ENCODE measurements at regions not wholly inside any gene's neighbourhood (a gene's known extent, or its start where the extent isn't known, plus 50 kb on each side); places are given as distances from the start of the nearest gene placed in this dataset.
"Not testable (repeated sequence)": the region's sequence is repeated elsewhere in the genome, so short reads cannot be mapped to it uniquely, and the experiment has no call there.

- in situ Hi-C loops (cut with HindIII; ENCODE audit: low pct_unique_long_range_greater_than_20kb, low sequenced_read_pairs) = no loop called here
- DNase-seq (ENCODE audit: low read depth in 1 of 2, low spot score in 1 of 2) = no peak
- TF ChIP-seq JUND (IDR thresholded peaks at IDR 0.05; ENCODE audit: low read depth) = no peak
Measured at GRCh38 chr1:78263459-78263858, 217.7 kb downstream of the GIPC2 start.

- DNase-seq (ENCODE audit: low read depth in 1 of 2, low spot score in 1 of 2) = no peak
- TF ChIP-seq JUND (IDR thresholded peaks at IDR 0.05; ENCODE audit: low read depth) = no peak
- in situ Hi-C loops (cut with HindIII; ENCODE audit: low pct_unique_long_range_greater_than_20kb, low sequenced_read_pairs) = no loop called here
Measured at GRCh38 chr1:78263946-78264345, 218.2 kb downstream of the GIPC2 start.

- no peak for DNase-seq (ENCODE audit: low read depth in 1 of 2, low spot score in 1 of 2)
- TF ChIP-seq JUND (IDR thresholded peaks at IDR 0.05; ENCODE audit: low read depth) = no peak
- in situ Hi-C loops (cut with HindIII; ENCODE audit: low pct_unique_long_range_greater_than_20kb, low sequenced_read_pairs) = no loop called here
Measured at GRCh38 chr1:78267513-78268218, 221.9 kb downstream of the GIPC2 start.

- DNase-seq (ENCODE audit: low read depth in 1 of 2, low spot score in 1 of 2) = no peak
- in situ Hi-C loops (cut with HindIII; ENCODE audit: low pct_unique_long_range_greater_than_20kb, low sequenced_read_pairs) = no loop called here
- TF ChIP-seq JUND (IDR thresholded peaks at IDR 0.05; ENCODE audit: low read depth) = no peak
Measured at GRCh38 chr1:78269591-78269990, 221.2 kb upstream of the PTGFR start.

- in situ Hi-C loops (cut with HindIII; ENCODE audit: low pct_unique_long_range_greater_than_20kb, low sequenced_read_pairs); DNase-seq (ENCODE audit: low read depth in 1 of 2, low spot score in 1 of 2): not testable (repeated sequence)
Measured at GRCh38 chr1:78271423-78271822, 219.4 kb upstream of the PTGFR start.

GRCh38 chr1:78274814-78275213 is 216.0 kb upstream of the PTGFR start:
- TF ChIP-seq JUND (IDR thresholded peaks at IDR 0.05; ENCODE audit: low read depth) = no peak
- no peak for DNase-seq (ENCODE audit: low read depth in 1 of 2, low spot score in 1 of 2)
- in situ Hi-C loops (cut with HindIII; ENCODE audit: low pct_unique_long_range_greater_than_20kb, low sequenced_read_pairs) = no loop called here

- TF ChIP-seq JUND (IDR thresholded peaks at IDR 0.05; ENCODE audit: low read depth) = no peak
- in situ Hi-C loops (cut with HindIII; ENCODE audit: low pct_unique_long_range_greater_than_20kb, low sequenced_read_pairs) = no loop called here
- DNase-seq (ENCODE audit: low read depth in 1 of 2, low spot score in 1 of 2) = no peak
Measured at GRCh38 chr1:78275456-78275855, 215.3 kb upstream of the PTGFR start.

GRCh38 chr1:78275906-78276685 is 214.7 kb upstream of the PTGFR start:
- no peak for DNase-seq (ENCODE audit: low read depth in 1 of 2, low spot score in 1 of 2)
- no peak for TF ChIP-seq JUND (IDR thresholded peaks at IDR 0.05; ENCODE audit: low read depth)
- in situ Hi-C loops (cut with HindIII; ENCODE audit: low pct_unique_long_range_greater_than_20kb, low sequenced_read_pairs) = no loop called here

- no peak for DNase-seq (ENCODE audit: low read depth in 1 of 2, low spot score in 1 of 2)
- in situ Hi-C loops (cut with HindIII; ENCODE audit: low pct_unique_long_range_greater_than_20kb, low sequenced_read_pairs) = no loop called here
- no peak for TF ChIP-seq JUND (IDR thresholded peaks at IDR 0.05; ENCODE audit: low read depth)
Measured at GRCh38 chr1:78277253-78277652, 213.5 kb upstream of the PTGFR start.

GRCh38 chr1:78279051-78279450 is 211.7 kb upstream of the PTGFR start:
- in situ Hi-C loops (cut with HindIII; ENCODE audit: low pct_unique_long_range_greater_than_20kb, low sequenced_read_pairs) = no loop called here
- no peak for TF ChIP-seq JUND (IDR thresholded peaks at IDR 0.05; ENCODE audit: low read depth)
- no peak for DNase-seq (ENCODE audit: low read depth in 1 of 2, low spot score in 1 of 2)

GRCh38 chr1:78280626-78281025 is 210.1 kb upstream of the PTGFR start:
- DNase-seq (ENCODE audit: low read depth in 1 of 2, low spot score in 1 of 2) = no peak
- no peak for TF ChIP-seq JUND (IDR thresholded peaks at IDR 0.05; ENCODE audit: low read depth)
- in situ Hi-C loops (cut with HindIII; ENCODE audit: low pct_unique_long_range_greater_than_20kb, low sequenced_read_pairs) = no loop called here

- in situ Hi-C loops (cut with HindIII; ENCODE audit: low pct_unique_long_range_greater_than_20kb, low sequenced_read_pairs) = no loop called here
- no peak for TF ChIP-seq JUND (IDR thresholded peaks at IDR 0.05; ENCODE audit: low read depth)
- no peak for DNase-seq (ENCODE audit: low read depth in 1 of 2, low spot score in 1 of 2)
Measured at GRCh38 chr1:78281580-78281979, 209.2 kb upstream of the PTGFR start.

GRCh38 chr1:78283691-78284090 is 207.1 kb upstream of the PTGFR start:
- no peak for TF ChIP-seq JUND (IDR thresholded peaks at IDR 0.05; ENCODE audit: low read depth)
- in situ Hi-C loops (cut with HindIII; ENCODE audit: low pct_unique_long_range_greater_than_20kb, low sequenced_read_pairs) = no loop called here
- no peak for DNase-seq (ENCODE audit: low read depth in 1 of 2, low spot score in 1 of 2)
